ENCODE measurements at regions not wholly inside any gene's neighbourhood (a gene's known extent, or its start where the extent isn't known, plus 50 kb on each side); places are given as distances from the start of the nearest gene placed in this dataset.

- DNase-seq (ENCODE audit: low read depth, low spot score): no peak
- Histone ChIP-seq H3K27me3 (ENCODE audit: control insufficient read depth, insufficient read depth, low read length) (no peaks in the 10 kb centered on the region), H3K9me3 (ENCODE audit: control insufficient read depth, insufficient read depth, low read depth, low read length) (no peaks in the 10 kb centered on the region), H3K4me1 (ENCODE audit: control insufficient read depth, insufficient read depth, low read length) (no peaks in the 10 kb centered on the region), H3K36me3 (ENCODE audit: control insufficient read depth, insufficient read depth, low read length) (no peaks in the 10 kb centered on the region), H3K4me3 (ENCODE audit: low read depth in 2 of 2, low read length in 2 of 2) (no peak overlapping the region), H3K27ac (ENCODE audit: low read length) (no peak overlapping the region)
- CTCF ChIA-PET: no interaction called here
- intact Hi-C loops (cut with micrococcal nuclease; ENCODE audit: unreplicated experiment): no loop called here
- TF ChIP-seq REST (IDR thresholded peaks at IDR 0.05; ENCODE audit: insufficient read depth in 1 of 2, low read depth in 2 of 2, low read length in 1 of 2): no peak
- TF ChIP-seq, protein P1, sequence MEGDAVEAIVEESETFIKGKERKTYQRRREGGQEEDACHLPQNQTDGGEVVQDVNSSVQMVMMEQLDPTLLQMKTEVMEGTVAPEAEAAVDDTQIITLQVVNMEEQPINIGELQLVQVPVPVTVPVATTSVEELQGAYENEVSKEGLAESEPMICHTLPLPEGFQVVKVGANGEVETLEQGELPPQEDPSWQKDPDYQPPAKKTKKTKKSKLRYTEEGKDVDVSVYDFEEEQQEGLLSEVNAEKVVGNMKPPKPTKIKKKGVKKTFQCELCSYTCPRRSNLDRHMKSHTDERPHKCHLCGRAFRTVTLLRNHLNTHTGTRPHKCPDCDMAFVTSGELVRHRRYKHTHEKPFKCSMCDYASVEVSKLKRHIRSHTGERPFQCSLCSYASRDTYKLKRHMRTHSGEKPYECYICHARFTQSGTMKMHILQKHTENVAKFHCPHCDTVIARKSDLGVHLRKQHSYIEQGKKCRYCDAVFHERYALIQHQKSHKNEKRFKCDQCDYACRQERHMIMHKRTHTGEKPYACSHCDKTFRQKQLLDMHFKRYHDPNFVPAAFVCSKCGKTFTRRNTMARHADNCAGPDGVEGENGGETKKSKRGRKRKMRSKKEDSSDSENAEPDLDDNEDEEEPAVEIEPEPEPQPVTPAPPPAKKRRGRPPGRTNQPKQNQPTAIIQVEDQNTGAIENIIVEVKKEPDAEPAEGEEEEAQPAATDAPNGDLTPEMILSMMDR (IDR thresholded peaks at IDR 0.05): no peak
- no peak for TF ChIP-seq POLR2AphosphoS5 (IDR thresholded peaks at IDR 0.05; ENCODE audit: low read depth, low read length)
- TF ChIP-seq SIN3A (IDR thresholded peaks at IDR 0.05; ENCODE audit: borderline replicate concordance, insufficient read depth, low read depth, low read length): no peak
- TF ChIP-seq TCF7L2 (IDR thresholded peaks at IDR 0.05; ENCODE audit: low read depth, low read length): no peak
- in situ Hi-C loops (cut with HindIII; ENCODE audit: low pct_unique_long_range_greater_than_20kb, low sequenced_read_pairs): no loop called here
- no peak for ATAC-seq
- BruUV-seq (replicated peaks): no TSS peak
- POLR2A ChIA-PET: interaction anchor here (0.5 kb wide), 1 partner anchor 15 kb away, joined by 5 read pairs; no protein-coding TSS in a partner anchor
Observed at GRCh38 chr13:22425087-22425486, 754.2 kb downstream of the FGF9 start.

- Histone ChIP-seq H3K4me3 (ENCODE audit: low read depth in 2 of 2, low read length in 2 of 2) (no peak overlapping the region), H3K4me1 (ENCODE audit: control insufficient read depth, insufficient read depth, low read length) (no peaks in the 10 kb centered on the region), H3K9me3 (ENCODE audit: control insufficient read depth, insufficient read depth, low read depth, low read length) (no peaks in the 10 kb centered on the region), H3K27me3 (ENCODE audit: control insufficient read depth, insufficient read depth, low read length) (no peaks in the 10 kb centered on the region), H3K36me3 (ENCODE audit: control insufficient read depth, insufficient read depth, low read length) (no peaks in the 10 kb centered on the region), H3K27ac (ENCODE audit: low read length) (no peak overlapping the region)
- ChIA-PET POLR2A (no interaction called here), CTCF (no interaction called here)
- ATAC-seq (no peak), DNase-seq (ENCODE audit: low read depth, low spot score) (no peak)
- in situ Hi-C loops (cut with HindIII; ENCODE audit: low pct_unique_long_range_greater_than_20kb, low sequenced_read_pairs): no loop called here
- intact Hi-C loops (cut with micrococcal nuclease; ENCODE audit: unreplicated experiment): no loop called here
- no TSS peak for BruUV-seq (replicated peaks)
- no peak for TF ChIP-seq SIN3A (IDR thresholded peaks at IDR 0.05; ENCODE audit: borderline replicate concordance, insufficient read depth, low read depth, low read length)
- TF ChIP-seq, protein P1 (IDR thresholded peaks at IDR 0.05): no peak
- TF ChIP-seq TCF7L2 (IDR thresholded peaks at IDR 0.05; ENCODE audit: low read depth, low read length): no peak
- TF ChIP-seq POLR2AphosphoS5 (IDR thresholded peaks at IDR 0.05; ENCODE audit: low read depth, low read length): no peak
- no peak for TF ChIP-seq REST (IDR thresholded peaks at IDR 0.05; ENCODE audit: insufficient read depth in 1 of 2, low read depth in 2 of 2, low read length in 1 of 2)
Observed at GRCh38 chr13:22427066-22427465, 753.7 kb upstream of the SGCG start.
